DMS 273 treated with DMSO at 0.1 percent for 48 hours (cell line): ENCODE measurements at regions not wholly inside any gene's neighbourhood (a gene's known extent, or its start where the extent isn't known, plus 50 kb on each side); places are given as distances from the start of the nearest gene placed in this dataset.
"Not testable (repeated sequence)": the region's sequence is repeated elsewhere in the genome, so short reads cannot be mapped to it uniquely, and the experiment has no call there.

Experiments used
- DNase-seq: peaks from one replicate; lab custom pipeline; 2025; lab: John Stamatoyannopoulos, UW

DNA sequence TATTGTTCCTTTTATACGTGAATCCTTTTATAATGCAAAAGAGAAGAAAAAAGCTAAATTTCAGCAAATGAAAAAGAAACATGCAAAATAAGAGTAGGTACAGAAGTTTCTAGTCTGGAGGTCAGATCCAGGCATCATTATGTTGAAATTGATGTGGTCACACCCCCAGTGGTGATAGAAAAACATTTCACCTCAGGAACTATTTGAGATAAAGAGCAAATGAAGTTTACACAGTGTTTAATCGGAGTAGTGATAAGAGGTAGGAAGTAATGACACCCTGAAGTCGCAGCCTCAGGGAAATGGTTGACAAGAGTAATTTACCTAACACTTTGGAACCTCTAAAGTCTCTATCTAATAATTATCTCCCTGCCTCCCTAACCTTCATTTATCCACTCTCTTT is 536.0 kb upstream of the STEAP1 start:
- DNase-seq = no peak

DNA sequence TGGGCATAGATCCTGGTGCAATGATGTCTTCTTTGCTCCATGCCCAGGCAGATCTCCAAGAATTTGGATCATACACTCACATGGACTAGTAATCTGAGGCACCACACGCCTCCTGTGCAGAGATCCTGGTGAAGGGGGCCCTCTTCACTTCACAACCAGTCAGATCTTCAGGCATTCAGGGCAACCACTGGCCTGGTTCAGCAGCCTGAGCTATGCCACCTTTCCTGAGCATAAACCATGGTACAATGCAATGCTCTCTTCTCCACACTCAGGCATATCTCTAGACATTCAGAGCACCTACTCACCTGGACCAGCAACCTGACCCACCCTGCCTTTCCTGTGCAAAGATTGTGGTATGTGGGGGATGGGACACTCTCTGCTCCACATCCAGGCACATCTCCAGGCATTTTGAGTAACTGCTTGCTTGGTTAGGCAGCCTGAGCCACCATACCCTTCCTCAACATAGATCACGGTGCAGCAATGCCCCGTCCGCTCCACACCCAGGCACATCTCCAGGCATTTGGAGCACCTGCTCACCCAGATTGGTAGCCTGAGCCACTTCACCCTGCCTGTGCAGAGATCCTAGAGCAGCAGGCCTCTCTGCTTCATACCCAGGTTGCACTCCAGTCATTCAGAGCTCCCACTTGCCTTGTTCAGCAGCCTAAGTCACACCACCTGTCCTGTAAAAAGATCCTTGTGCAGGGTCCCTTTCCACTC is 532.2 kb upstream of the STEAP1 start:
- DNase-seq = no peak

- no peak for DNase-seq
Measured at GRCh38 chr7:89623018-89623672, 531.1 kb upstream of the STEAP1 start.

GRCh38 chr7:89624155-89624554 is 530.1 kb upstream of the STEAP1 start:
- not testable (repeated sequence) for DNase-seq

GRCh38 chr7:89648509-89648908 is 505.8 kb upstream of the STEAP1 start:
- DNase-seq = no peak

DNA sequence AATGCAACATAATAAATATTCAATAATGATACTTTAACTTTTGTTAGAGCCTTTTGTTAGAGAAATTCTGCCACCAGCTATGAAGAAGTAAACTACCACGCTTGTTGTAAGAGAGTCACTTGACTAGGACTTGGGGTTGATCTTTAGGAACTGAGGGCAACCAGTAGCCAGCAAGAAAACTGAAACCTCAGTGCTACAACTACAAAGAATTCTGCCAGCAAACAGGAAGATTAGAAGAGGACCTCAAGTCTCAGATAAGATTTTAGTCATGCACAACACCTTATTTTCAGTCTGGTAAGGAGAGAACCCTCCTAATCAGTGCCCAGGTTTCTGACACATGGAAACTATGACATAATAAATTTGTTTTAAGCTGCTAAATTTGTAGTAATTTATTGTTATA is 498.3 kb upstream of the STEAP1 start:
- no peak for DNase-seq

- DNase-seq = no peak
Measured at GRCh38 chr7:89661876-89662275, 492.4 kb upstream of the STEAP1 start.

GRCh38 chr7:89666136-89666835 is 488.0 kb upstream of the STEAP1 start:
- no peak for DNase-seq

- DNase-seq = no peak
Measured at GRCh38 chr7:89680161-89680560, 474.1 kb upstream of the STEAP1 start.

DNA sequence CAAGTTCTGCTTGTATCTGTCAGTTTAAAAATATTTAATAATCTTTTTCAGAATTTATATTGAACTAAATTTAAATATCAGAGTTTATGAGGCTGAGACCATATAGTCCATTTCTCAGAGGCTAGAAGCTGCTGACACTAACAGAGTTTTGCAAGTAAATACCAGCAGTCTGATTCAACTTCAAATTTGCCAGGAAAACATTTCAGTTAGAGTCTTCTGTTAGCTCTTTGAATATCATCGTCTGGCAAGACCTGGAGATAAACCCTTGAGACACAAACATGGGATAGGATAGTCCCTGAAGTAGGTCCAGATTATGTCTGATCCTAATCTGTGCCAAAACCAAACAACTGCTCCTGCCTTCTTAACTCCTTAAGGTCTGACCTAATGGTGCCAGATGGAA is 472.8 kb upstream of the STEAP1 start:
- DNase-seq = no peak

- DNase-seq = no peak
Measured at GRCh38 chr7:89685287-89685686, 469.0 kb upstream of the STEAP1 start.

DNA sequence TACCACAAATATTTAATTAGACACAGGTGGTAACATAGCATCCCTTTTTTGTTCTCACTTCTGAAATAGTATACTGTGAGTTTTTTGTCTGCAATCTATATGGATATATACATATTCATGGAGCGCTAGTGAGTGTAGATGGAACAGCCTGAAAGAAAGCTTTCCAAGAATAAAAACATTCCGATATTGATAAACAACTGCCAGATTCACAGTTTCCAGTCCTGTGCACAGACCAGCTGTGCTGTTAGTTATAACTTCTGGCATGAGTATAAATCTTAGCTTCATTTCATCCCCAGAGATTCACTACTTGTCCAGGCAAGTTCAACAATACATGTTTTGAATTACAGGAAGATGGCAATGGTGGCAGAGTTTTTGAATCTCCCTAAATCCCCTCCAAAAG is 467.1 kb upstream of the STEAP1 start:
- DNase-seq = peak; percentile 73

DNA sequence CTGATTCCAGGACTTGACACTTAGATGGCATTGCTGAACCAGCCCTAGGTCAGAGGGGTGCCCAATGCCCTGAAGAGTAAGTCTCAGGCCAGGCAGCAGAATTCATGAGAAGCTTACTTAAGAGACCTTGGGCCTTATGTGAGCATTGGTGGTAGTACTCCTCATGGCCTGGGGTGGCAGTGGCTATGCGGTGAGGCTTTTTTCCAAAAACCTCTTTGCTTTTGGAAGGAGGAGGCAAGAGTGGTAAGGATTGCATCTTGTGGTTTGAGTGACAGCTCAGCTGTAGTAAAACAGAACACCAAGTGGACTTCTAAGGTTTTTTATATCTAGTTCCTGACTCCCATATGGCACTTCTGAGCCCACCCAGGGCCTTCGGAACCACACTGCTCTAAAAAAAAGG is 459.0 kb upstream of the STEAP1 start:
- no peak for DNase-seq

DNA sequence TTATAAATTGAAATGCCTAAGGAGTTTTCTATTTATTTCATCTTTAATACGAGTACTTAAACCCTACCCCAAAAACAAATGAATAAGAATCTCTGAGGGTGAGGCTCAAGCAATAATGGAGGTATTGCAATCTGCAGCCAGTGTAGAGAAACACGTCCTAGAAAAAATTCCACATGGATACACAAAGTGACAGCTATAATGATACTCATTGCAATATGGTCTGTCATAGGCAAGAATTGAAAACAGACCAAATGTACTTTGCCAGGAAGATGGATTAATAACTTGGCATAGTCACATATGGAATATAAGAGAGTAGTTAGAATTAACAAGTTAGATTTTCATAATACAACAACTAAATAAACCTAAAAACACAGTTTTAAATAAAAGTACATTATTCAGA is 440.1 kb upstream of the STEAP1 start:
- no peak for DNase-seq

DNA sequence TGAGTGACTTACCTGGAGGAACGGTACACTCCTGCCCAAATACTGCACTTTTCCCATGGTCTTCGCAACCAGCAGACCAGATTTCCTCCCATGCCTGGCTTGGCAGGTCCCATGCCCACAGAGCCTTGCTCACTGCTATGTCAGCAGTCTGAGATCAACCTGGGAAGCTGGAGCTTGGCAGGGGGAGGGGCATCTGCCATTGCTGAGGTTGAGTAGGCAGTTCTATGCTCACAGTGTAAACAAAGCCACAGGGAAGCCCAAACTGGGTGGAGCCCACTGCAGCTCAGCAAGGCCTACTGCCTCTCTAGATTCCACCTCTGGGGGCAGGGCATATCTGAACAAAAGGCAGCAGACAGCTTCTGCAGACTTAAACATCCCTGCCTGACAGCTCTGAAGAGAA is 435.3 kb upstream of the STEAP1 start:
- not testable (repeated sequence) for DNase-seq

DNA sequence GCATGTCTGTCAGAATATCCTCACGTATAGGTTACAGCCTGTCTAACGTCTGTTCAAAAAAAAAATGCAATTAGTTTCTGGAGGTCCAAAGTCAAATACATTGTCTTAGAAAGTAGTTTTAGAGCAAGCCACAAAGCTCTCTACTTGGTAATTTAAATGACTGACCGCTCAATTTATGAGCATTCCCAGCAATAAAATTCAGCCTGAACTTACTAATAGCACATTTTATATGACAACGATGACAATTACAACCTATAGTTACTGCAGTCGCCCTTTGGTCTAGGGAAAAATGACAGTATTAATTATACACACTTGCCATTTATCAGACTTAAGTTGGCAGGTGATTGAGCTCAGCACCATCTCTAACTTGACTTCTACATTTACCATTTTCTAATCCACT is 425.8 kb upstream of the STEAP1 start:
- DNase-seq = no peak

DNA sequence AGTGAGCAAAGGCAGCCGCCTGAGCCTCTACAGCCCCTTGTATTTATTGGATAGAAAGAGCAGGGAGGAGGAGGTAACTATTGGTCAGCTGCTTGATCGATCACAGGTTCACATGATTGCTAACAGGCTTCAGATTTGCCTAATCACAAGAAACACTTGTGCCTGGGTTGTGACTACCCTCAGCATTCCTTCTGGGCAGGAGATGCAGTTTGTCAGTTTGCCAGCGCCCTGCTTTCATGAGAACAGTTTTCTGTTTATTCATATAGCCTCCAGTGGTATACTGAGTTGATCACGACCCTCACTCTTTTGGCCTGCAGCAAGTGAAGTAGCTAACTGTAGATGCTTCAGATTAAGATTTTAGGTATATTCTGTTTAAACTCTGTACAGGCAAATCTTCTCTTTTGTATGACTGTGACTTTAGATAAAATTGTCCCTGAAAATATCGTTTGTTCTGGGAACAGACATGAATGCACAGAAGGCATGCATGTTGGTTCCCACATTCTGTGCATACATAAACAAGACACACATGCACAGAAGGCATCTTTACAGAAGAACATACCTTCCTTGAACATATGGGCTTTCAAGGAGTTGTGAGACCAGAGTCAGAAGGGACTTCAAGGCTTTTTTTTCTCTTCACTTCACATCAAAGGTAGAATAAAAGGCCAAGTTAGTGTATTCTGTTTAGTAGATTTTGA is 422.4 kb upstream of the STEAP1 start:
- no peak for DNase-seq

- DNase-seq = no peak
Measured at GRCh38 chr7:89738549-89738948, 415.7 kb upstream of the STEAP1 start.

- no peak for DNase-seq
Measured at GRCh38 chr7:89757910-89758309, 396.4 kb upstream of the STEAP1 start.

GRCh38 chr7:89760690-89761089 is 393.6 kb upstream of the STEAP1 start:
- no peak for DNase-seq

DNA sequence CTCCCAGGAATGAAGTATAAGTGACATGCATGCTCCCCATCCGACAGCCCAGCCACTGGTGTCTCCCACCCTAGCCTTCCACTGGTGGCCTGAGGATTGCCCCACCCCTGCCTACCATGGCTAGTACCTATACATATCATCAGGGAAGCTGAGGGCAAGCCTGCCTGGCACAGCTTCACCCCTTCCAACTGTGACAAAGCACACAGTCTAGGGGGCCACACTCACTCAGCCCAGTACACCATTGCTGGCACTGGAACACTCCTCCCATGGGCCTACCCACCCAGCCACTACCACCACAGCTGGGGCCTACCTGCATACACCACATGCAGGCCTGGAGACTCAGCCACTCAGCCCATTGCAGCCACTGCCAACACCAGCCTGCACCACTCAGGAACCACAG is 393.1 kb upstream of the STEAP1 start:
- no peak for DNase-seq

DNA sequence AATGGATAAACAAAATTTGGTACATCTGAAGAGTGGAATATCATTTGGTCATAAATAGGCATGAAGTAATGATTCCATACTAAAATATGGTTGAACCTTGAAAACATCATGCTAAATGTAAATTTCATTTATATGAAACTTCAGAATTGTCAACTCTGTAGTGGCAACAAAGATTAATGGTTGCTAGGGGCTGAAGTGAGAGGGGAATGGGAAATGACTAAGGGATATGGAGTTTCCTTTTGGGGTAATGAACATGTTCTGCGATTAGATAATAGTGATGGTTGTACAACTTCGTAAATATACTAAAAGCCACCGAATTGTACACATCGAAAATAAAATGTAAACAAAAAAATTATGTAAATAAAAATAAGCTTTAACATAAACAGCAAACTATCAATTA is 384.1 kb upstream of the STEAP1 start:
- DNase-seq = no peak
